Right ventricle myocardium inferior (tissue), 1 donor: ENCODE measurements at regions not wholly inside any gene's neighbourhood (a gene's known extent, or its start where the extent isn't known, plus 50 kb on each side); places are given as distances from the start of the nearest gene placed in this dataset.

Experiments
- ATAC-seq: fragments of 200-7000 bp; cut with Tn5 transposase; one replicate; pipeline ENCODE4 v1.9.1; 2020; ENCODE audit warnings: mild to moderate bottlenecking, moderate library complexity
- DNase-seq: peaks from one replicate; pipeline ENCODE4 v3.0.0; 2021; ENCODE audit errors: missing footprints
- intact Hi-C: fragments of 100-400 bp; cut with DNase I; formaldehyde crosslinking; loops from one replicate; pipeline ENCODE4 v1.11.0; 2022
- donor health status: DM: no; HTN: yes; CAD: no; lungs with severe emphysema.

DNA sequence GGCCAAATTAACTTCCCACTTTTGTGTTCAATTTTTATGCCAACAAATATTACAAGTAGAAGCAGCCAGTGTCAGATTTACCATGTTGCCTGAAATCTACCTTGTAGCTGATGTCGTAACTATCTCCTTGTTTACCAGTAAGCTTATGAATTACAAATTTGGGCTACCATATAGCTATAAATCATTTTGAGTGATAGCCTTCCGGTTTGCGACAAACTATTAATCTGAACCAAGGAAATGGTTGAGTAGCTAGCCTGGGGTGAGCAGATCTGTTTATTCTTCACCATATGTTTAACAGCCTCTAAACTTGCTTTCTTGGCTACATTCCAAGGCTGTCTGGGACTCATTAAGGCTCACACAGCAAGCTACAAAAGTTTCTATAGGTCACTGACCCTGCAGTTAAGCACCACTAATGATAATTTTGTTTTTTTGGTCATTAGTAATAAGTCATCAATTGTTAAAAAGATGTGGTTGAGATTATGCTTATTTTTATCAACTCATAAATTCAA is 218.7 kb upstream of the SPOCK3 start:
- DNase-seq (no peak), ATAC-seq (no peak)
- intact Hi-C loops: no loop called here

DNA sequence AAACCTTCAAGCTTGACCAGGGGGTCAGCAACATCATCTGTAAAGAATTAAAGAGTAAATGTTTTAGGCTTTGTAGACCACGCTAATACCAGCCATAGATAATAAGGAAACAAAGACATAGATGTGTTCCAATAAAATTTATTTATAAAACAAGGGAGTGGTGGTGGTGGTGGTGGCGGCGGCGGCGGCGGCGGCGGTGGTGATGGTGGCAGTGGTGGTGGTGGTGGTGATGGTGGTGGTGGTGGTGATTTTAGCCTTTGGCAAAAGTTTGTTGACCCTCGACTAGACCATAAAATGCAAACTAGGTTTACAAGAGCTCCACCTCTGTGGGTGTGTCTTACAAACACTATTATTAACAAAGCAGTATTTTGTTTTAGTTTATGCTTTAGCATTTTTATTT is 222.3 kb upstream of the SPOCK3 start:
- intact Hi-C loops: no loop called here
- DNase-seq (no peak), ATAC-seq (no peak)

DNA sequence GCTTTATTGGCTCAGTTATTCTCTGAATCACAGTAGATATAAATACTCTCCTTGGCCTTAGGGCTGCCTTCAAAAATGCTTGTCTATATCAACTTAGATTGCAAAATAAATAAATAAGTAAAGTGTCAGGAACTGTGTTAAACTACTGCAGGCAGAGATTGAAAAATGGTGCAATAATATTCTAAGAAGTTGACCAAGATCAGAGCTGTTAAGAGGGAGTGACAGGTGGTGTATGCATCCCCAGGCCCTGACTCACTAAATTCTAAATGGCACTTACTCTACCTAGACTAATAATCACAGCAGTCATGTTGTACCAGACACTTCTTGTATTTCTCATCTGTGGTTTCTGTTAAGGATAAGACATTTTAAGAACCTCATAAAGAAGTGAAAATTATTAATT is 235.1 kb upstream of the SPOCK3 start:
- ATAC-seq: no peak
- intact Hi-C loops: no loop called here
- no peak for DNase-seq

DNA sequence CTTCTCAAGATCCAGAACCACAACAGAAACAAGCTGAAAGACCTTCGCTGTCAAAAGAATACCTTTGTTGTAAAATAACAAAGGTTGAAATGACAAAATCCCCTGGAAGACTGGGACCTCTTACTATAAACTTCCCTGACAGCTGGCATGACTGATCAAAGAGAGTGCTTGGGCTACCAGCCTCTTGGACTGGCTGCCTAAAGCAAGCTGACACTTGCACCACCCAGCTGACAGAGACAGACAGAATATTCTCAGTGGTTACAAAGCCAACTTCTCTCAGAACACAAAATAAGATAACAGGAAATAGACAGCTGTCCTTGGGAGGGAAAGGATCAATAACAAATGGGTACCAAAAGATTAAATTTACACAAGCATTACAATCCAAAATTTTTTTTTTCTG is 241.7 kb upstream of the SPOCK3 start:
- intact Hi-C loops: no loop called here
- ATAC-seq (no peak), DNase-seq (no peak)

DNA sequence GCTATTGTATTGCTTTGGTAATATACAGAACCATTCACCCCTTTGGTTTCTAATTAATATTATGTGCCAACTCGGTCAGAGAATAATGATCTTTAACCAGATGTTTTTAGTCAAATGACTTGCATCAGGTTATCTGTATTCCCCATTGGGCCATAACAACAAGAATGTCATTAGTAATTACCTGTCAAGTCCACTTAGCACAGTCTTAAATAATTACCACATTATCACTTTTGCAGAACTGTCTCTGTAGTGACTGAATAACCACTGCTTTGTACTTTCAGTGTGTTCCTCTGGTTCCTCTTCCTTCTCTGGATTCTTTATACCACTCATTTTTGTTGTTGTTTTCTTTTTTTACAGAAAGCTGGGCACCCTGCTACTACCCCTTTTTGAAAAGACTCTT is 257.7 kb upstream of the SPOCK3 start:
- ATAC-seq (no peak), DNase-seq (no peak)
- intact Hi-C loops: no loop called here

DNA sequence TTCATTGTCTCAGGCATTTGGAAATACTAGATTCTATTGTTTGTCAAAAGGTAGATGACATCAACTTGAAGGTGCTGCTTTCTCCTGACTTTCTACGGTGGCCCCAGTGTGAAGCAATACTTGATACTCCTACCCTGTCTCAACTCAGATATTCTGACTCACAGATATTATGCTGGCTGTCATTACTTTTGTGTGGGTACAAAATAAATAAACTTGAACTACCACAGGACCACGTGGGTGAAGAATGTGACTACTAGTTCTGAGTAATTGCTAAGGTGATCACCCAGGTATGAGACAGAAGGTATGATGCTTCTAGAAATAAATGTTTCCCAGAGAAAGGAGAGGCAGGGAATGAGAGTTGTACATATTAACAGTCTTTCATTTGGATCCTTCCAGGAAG is 275.3 kb upstream of the SPOCK3 start:
- intact Hi-C loops: no loop called here
- no peak for ATAC-seq
- DNase-seq: no peak

DNA sequence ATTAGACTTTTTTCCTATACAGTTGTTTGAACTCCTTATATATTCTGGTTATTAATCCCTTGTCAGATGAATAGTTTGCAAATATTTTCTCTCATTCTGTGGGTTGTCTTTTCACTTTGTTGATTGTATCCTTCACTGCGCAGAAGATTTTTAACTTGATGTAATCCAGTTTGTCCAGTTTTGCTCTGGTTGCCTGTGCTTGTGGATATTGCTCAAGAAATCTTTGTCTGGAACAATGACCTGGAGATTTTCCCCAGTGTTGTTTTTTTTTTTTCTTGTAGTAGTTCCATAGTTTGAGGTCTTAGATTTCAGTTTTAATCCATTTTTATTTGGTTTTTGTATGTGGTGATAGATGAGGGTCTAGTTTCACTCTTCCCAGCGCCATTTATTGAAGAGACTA is 289.8 kb upstream of the SPOCK3 start:
- intact Hi-C loops: no loop called here
- DNase-seq: no peak
- no peak for ATAC-seq

DNA sequence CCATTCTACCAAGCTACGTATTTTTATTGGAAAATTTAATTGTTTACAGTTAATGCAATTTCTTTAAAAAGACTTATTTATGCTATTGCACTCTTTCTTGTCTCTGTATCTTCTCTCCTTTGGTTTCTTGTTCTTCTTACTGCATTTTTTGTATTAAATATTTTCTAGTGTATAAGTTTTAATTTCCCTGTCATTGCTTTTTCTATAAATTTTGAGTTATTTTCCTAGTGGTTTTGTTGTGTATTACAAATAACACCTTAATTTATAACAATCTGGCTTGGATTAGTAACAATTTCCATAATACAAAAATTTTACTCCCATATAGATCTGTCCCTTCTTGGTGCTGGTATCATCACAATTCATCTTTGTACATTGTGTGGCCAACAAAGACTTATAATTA is 303.5 kb upstream of the SPOCK3 start:
- no peak for ATAC-seq
- DNase-seq: no peak
- intact Hi-C loops: no loop called here

DNA sequence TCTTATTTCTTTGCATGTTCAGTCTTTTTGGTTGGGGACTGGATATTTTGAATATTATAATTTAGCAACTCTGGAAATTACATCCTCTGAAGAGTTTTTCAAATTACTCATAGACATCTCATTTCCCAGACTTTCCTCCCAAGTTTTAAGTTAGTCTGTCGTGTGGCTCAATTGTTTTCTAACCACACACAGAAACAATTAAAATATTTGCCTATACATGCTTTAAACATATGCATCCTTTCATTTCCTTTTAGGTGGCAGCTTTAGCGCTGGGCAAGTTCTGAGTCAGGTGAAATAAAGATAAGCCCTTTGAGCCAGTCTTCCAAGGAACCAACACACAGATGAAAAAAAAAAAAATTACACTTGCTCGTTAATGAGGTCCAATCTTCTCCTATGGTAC is 307.0 kb upstream of the SPOCK3 start:
- DNase-seq: no peak
- intact Hi-C loops: no loop called here
- no peak for ATAC-seq

DNA sequence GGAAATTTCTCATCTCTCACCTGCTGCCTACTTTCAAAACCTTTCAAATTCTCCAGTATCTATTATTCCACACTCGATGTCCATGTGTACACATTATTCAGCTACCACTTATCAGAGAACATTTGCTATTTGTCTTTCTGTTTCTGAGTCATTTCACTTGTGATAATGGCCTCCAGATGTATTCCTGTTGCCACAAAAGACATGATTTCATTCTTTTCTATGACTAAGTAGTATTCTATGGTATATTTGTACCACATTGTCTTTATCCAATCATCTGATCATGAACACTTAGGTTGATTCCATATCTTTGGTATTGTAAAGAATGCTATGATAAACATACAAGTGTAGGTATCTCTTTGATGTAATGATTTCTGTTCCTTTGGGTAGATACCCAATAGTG is 310.1 kb upstream of the SPOCK3 start:
- ATAC-seq: no peak
- intact Hi-C loops: no loop called here
- DNase-seq: no peak

DNA sequence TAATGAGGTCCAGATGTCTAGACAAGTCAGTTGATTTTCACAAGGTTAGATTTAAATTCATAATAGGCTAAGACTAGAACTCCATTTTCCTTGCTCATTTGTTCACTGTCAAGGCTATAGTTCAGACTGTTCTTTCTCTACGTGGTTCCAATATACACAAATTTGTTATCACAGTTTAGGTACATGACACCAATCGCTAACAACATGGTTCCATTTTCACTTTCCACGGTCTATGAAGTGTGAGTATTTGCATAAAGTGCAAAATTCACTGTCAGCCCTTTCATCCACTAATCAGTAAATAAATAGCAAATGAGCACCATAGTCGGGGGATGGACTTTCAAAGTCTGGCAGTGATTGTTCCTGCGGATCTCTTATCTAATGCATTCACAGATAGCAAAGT is 315.7 kb upstream of the SPOCK3 start:
- ATAC-seq (no peak), DNase-seq (no peak)
- intact Hi-C loops: no loop called here

DNA sequence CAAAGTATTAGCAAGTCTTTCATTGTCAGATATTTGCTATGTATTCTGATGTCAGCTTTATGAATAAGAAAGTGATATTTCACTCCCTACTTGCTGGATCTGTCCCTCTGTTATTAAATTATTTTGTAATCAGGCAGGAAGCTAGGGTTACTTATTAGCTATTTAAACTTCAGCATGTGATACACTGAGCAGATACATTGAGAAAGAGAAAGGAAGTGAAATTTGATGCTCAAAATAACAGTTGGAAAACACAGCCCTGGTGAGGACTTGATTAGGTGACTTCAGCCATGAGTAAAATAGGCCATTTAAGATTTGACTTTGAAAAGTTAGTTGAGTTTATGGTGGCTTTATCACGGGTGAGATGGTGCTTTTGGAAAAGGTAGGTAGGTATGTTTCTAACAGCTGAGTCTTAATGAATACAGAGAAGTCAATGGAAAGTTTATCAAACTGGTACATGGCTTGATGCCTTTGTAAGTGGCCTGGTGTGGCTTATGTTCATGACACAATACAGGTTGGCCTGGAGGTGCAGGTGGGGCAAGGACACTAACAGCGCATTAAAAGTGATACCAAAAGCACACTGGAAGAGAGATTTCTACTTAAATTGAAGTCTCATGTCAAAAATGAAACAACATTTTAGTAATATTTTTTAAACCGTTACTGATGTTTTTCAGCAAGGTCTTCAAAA is 321.2 kb upstream of the SPOCK3 start:
- no peak for ATAC-seq
- no peak for DNase-seq
- intact Hi-C loops: no loop called here

DNA sequence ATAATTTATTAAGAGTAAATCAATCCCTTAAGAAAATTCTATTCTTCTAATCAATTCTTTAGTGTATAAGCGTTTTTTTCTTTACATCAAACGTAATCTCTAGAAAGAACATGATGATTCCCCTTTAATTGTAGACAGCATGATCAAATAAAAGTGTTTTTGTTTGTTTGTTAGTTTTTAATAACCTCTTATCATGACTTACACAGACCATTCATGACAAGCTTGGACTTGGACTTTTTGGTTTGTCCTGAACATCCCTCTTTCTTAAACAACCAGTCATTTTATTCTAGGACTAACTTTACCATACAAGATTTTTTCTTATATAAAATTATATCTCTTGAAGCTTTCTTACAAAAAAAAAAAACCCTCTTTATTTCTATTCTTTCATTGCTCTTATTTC is 344.6 kb upstream of the SPOCK3 start:
- no peak for DNase-seq
- ATAC-seq: no peak
- intact Hi-C loops: no loop called here

DNA sequence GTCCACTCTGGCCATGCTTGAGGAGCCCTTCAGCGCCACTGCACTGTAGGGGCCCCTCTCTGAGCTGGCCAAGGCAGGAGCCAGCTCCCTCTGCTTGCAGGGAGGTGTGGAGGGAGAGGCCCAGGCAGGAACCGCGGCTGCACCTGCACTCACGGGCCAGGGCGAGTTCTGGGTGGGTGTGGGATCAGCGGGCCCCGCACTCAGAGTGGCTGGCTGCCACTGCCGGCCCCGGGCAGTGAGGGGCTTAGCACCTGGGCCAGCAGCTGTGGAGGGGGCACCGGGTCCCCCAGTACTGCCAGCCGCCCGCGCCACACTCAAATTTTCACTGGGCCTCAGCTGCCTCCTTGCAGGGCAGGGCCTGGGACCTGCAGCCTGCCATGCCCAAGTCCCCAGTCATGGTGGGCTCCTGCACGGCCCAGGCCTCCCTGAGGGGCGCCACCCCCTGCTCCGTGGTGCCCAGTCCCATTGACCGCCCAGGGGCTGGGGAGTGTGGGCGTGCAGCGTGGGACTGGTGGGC is 347.2 kb upstream of the SPOCK3 start:
- no peak for DNase-seq
- ATAC-seq: no peak
- intact Hi-C loops: no loop called here

DNA sequence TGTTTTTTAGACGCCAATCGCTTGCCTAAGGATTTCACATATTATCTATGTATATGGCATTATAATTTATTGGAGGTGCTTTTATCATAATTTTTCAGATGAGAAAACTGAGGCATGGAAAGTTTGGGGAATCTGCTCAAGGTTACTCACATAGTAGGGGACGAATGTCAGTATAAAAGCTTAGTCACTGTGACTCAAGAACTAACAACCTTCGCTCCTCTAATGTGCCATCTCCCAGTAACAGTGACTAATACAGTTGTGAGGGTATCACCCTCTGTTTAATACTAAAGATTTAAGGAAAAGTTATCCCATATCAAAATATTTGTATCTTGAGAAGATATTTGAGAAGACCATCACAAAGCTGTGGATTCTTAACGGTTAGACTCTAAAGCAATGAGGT is 353.1 kb upstream of the SPOCK3 start:
- ATAC-seq (no peak), DNase-seq (no peak)
- intact Hi-C loops: no loop called here

DNA sequence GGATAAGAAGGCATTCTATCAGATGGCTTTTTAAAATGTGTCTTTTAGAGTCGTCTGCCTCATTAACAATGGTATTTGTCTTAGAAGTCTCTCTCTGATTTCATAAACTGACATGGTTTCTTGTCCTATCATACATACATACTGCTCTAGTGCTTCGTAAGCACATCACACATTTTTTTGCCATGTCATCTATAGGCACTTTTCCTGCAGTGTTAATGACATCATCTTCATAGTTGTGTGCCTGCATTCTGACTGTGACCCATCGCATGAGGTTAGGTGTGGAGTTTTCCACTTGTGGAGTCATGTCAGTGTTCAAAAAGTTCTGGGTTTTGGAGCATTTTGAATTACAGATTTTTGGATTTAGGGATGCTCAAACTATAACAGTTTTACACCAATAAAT is 361.6 kb upstream of the SPOCK3 start:
- DNase-seq (no peak), ATAC-seq (no peak)
- intact Hi-C loops: no loop called here

DNA sequence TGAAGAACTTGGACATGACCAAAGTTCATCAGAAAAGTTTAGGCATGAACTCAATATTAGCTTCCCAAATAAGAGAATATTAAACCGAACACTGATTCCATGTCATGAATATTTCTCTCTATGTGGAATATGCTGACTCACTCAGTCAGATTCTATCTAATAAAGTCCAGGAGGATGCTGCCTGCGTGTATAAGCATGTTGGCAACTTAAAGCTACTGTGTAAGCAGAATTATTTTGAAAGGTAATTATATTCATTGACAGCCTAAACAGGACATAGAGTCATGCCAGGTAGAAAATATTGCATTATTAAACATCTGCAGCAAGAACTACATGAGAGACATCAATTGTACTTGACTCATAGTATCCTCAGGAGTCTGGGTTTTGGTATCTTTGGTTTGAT is 367.9 kb upstream of the SPOCK3 start:
- no peak for ATAC-seq
- intact Hi-C loops: no loop called here
- no peak for DNase-seq

DNA sequence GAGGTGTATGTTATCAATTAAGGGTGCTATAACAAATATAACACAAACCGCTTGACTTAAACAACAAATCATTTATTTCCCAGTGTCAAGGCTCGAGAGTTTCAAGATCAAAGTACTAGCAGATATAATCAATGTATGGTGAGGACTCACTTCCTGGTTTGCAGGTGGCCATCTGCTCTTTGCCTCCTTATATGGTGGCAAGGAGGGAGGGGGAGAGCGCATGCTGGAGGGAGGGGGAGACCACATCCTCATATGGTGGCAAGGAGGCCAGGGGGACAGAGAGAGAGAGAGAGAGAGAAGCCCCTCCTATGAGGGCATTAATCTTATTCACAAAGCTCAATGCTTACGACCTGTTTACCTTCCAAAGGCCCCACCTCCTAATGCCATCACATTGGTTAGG is 372.3 kb upstream of the SPOCK3 start:
- DNase-seq (no peak), ATAC-seq (no peak)
- intact Hi-C loops: no loop called here

DNA sequence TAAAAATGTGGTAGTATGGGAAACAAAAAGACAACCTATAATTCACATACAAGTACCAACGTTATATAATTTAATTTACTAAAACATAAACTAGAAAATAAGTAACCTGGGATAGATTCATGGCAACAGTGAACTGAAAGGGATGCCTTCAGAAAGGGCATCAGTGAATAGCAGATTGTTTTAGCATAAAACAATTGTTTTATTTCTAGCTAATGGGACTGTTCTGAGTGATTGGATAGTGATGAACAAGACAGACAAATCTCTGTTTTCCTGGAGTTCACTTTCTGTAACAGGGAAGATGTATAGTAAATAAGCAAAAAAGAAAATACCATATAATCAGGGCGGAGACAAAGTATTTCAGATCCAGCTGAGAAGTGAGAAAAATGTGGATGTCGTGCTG is 379.1 kb upstream of the SPOCK3 start:
- DNase-seq: no peak
- intact Hi-C loops: no loop called here
- ATAC-seq: no peak

DNA sequence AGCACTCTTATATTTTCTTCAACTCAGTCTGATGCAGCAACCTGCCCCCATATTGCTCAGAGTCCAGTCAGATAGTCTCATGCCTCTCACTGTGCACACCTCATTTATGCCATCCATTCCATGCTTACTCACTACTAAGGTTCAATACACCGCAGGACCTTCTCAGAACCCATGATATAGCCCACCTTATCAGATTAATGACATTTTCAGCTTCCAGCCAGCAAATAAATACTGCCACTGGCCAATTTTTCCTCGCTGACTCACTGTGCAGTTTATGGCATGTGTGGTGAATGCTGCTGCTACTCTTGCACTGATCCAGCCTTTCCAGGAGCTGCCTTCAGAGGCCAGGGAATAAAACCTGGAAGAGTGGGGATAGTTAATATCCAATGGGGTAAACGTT is 380.6 kb upstream of the SPOCK3 start:
- no peak for DNase-seq
- intact Hi-C loops: no loop called here
- no peak for ATAC-seq

DNA sequence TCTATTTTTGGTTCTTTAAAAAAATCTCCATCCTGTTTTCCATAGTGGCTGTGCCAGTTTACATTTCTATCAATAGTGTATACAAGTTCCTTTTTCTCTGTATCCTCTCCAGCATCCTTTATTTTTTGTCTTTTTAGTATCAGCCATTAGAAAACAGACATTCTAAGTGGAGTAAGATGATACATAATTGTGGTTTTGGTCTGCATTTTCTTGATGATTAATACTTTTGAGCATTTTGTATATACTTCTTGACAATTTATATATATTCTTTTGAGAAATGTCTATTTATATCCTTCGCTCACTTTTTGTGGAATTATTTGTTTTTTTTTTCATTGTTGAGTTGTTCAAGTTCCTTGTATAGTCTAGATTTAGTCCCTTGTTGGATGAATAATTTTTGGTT is 382.2 kb upstream of the SPOCK3 start:
- ATAC-seq: no peak
- intact Hi-C loops: no loop called here

More for the DNA sequence above, 382.2 kb upstream of the SPOCK3 start:
- no peak for DNase-seq
